HCT116 (cell line): ENCODE measurements at regions not wholly inside any gene's neighbourhood (a gene's known extent, or its start where the extent isn't known, plus 50 kb on each side); places are given as distances from the start of the nearest gene placed in this dataset.

Experiments
- ATAC-seq: fragments of 200-7000 bp; cut with Tn5 transposase; 2 replicates; pipeline ENCODE4 v1.9.1; 2020; ENCODE audit warnings: mild to moderate bottlenecking, moderate library complexity
- BruUV-seq: library from RNA; stranded (reverse); fragments of 400-500 nt; replicated peaks from 2 replicates; lab custom pipeline; 2021; lab: Mats Ljungman, UMichigan
- CTCF ChIA-PET: fragments of 300-600 bp; sonication (Branson Sonifier 250); formaldehyde crosslinking; loops from one replicate; lab custom pipeline; 2021; ENCODE audit warnings: antibody characterized with exemption; lab: Charles Lee
- POLR2A ChIA-PET: fragments of 300-600, 350-600 bp; sonication (Branson Sonifier 250); formaldehyde crosslinking; loops from one replicate; lab custom pipeline; 2021; ENCODE audit warnings: antibody characterized with exemption; lab: Charles Lee
- RAD21 ChIA-PET, 2 experiments: fragments of 300-600 bp; sonication (Branson Sonifier 250); formaldehyde crosslinking; loops; one replicate each; lab custom pipeline; 2023; ENCODE audit warnings: low total read pairs in 2 of 2; ENCODE audit not compliant: uncharacterized antibody in 2 of 2, unreplicated experiment in 2 of 2, low non-redundant PET in 1 of 2; lab: Charles Lee
- DNase-seq: peaks from one replicate; pipeline ENCODE4 v3.0.0-alpha.2; 2010; ENCODE audit warnings: low read depth, low spot score
- H2AFZ ChIP-seq: fragments of 200-600 bp; shearing (Covaris generic), sonication (generic); 2 replicates; pipeline ENCODE4 v1.6.1; 2017; ENCODE audit warnings: low read depth, mixed run types, mixed read lengths, antibody characterized with exemption, low read length; ENCODE audit not compliant: poor library complexity, severe bottlenecking
- H3K27ac ChIP-seq: 2 replicates; pipeline ENCODE4 v1.5.1; 2012; ENCODE audit warnings: low read depth, low read length
- H3K27me3 ChIP-seq: fragments of 200-600 bp; sonication (generic); 2 replicates; pipeline ENCODE4 v1.6.1; 2016; ENCODE audit warnings: mixed run types, low read length, mixed read lengths; ENCODE audit not compliant: insufficient read depth
- H3K36me3 ChIP-seq, 2 experiments: fragments of 200-500 bp in 1 of 2; fragments of 200-600 bp in 1 of 2; sonication (Bioruptor generic) in 1 of 2; sonication (generic) in 1 of 2; 2 replicates each; pipeline versions ENCODE4 v1.5.1 to v1.6.1; 2014 to 2016; ENCODE audit warnings: low read length in 2 of 2, inconsistent platforms in 1 of 2, mixed read lengths in 1 of 2, mixed run types in 1 of 2; ENCODE audit not compliant: insufficient read depth in 2 of 2, control insufficient read depth in 1 of 2
- H3K4me1 ChIP-seq, 2 experiments: fragments of 200-600 bp in 1 of 2; sonication (generic) in 1 of 2; 2 replicates each; pipeline versions ENCODE4 v1.5.1 to v1.6.1; 2012 to 2017; ENCODE audit warnings: low read length in 2 of 2, inconsistent platforms in 1 of 2, mild to moderate bottlenecking in 1 of 2, mixed read lengths in 1 of 2, mixed run types in 1 of 2, moderate library complexity in 1 of 2; ENCODE audit not compliant: insufficient read depth in 2 of 2, control insufficient read depth in 1 of 2
- H3K4me2 ChIP-seq: fragments of 200-600 bp; sonication (generic); 2 replicates; pipeline ENCODE4 v1.6.1; 2017; ENCODE audit warnings: mixed run types, low read length, mixed read lengths
- H3K4me3 ChIP-seq, 2 experiments: fragments of 200-600 bp in 1 of 2; sonication (generic) in 1 of 2; replicated peaks in 1 of 2; 2 replicates each; pipeline ENCODE4 v1.5.1; 2011 to 2016; ENCODE audit warnings: low read length in 2 of 2, control low read depth in 1 of 2, low read depth in 1 of 2, mild to moderate bottlenecking in 1 of 2, mixed read lengths in 1 of 2, mixed run types in 1 of 2
- H3K79me2 ChIP-seq: fragments of 200-600 bp; sonication (generic); 2 replicates; pipeline ENCODE4 v1.6.1; 2017; ENCODE audit warnings: mild to moderate bottlenecking, mixed run types, low read length, moderate library complexity, mixed read lengths; ENCODE audit not compliant: insufficient read depth
- H3K9ac ChIP-seq: fragments of 200-600 bp; sonication (generic); 2 replicates; pipeline ENCODE4 v1.6.1; 2016; ENCODE audit warnings: low read length, mixed read lengths
- H3K9me2 ChIP-seq: fragments of 200-600 bp; sonication (generic), shearing (Covaris generic); 2 replicates; pipeline ENCODE4 v1.6.1; 2017; ENCODE audit warnings: mixed run types, mild to moderate bottlenecking, moderate library complexity; ENCODE audit not compliant: insufficient read depth
- H3K9me3 ChIP-seq, 2 experiments: fragments of 200-500 bp in 1 of 2; fragments of 200-600 bp in 1 of 2; sonication (Bioruptor generic) in 1 of 2; sonication (generic) in 1 of 2; 2 replicates each; pipeline ENCODE4 v1.6.1; 2014 to 2017; ENCODE audit warnings: low read length in 2 of 2, mixed read lengths in 2 of 2, inconsistent platforms in 1 of 2, low read depth in 1 of 2, mild to moderate bottlenecking in 1 of 2, mixed run types in 1 of 2, moderate library complexity in 1 of 2; ENCODE audit not compliant: control insufficient read depth in 1 of 2, insufficient read depth in 1 of 2
- H4K20me1 ChIP-seq: fragments of 200-600 bp; sonication (generic), shearing (Covaris generic); 2 replicates; pipeline ENCODE4 v1.6.1; 2017; ENCODE audit warnings: mixed run types, mild to moderate bottlenecking, moderate library complexity; ENCODE audit not compliant: insufficient read depth
- CEBPB ChIP-seq: IDR thresholded peaks from 2 replicates; pipeline ENCODE4 v1.6.1; 2012; ENCODE audit warnings: low read depth
- EGR1 ChIP-seq: IDR thresholded peaks from 2 replicates; pipeline ENCODE4 v1.6.1; 2012; ENCODE audit warnings: low read depth
- ELF1 ChIP-seq: IDR thresholded peaks from 2 replicates; pipeline ENCODE4 v1.6.1; 2012; ENCODE audit warnings: low read depth, borderline replicate concordance
- EZH2 ChIP-seq: fragments of 200-600 bp; sonication (generic); IDR thresholded peaks from 2 replicates; pipeline ENCODE4 v1.6.1; 2017; ENCODE audit warnings: antibody characterized with exemption, mixed run types
- EZH2phosphoT487 ChIP-seq: fragments of 200-600 bp; IDR thresholded peaks from 2 replicates; pipeline ENCODE4 v1.6.1; 2018; ENCODE audit warnings: antibody characterized with exemption, borderline replicate concordance
- FOSL1 ChIP-seq: IDR thresholded peaks from 2 replicates; pipeline ENCODE4 v1.6.1; 2012; ENCODE audit warnings: low read depth
- JUND ChIP-seq: IDR thresholded peaks from 2 replicates; pipeline ENCODE4 v1.6.1; 2012
- POLR2A ChIP-seq: IDR thresholded peaks from 2 replicates; pipeline ENCODE4 v1.7.0; 2011; ENCODE audit warnings: borderline replicate concordance; ENCODE audit not compliant: insufficient read depth, insufficient read length; ENCODE audit errors: extremely low read depth
- POLR2AphosphoS5 ChIP-seq: IDR thresholded peaks from 2 replicates; pipeline ENCODE4 v1.6.1; 2011; ENCODE audit warnings: mild to moderate bottlenecking, low read depth, low read length, moderate library complexity
- RAD21 ChIP-seq: IDR thresholded peaks from 2 replicates; pipeline ENCODE4 v1.6.1; 2012; ENCODE audit warnings: low read depth, mild to moderate bottlenecking
- SIN3A ChIP-seq: IDR thresholded peaks from 2 replicates; pipeline ENCODE4 v1.6.1; 2012; ENCODE audit warnings: low read depth
- SP1 ChIP-seq: IDR thresholded peaks from 2 replicates; pipeline ENCODE4 v1.6.1; 2012; ENCODE audit warnings: low read depth
- SRF ChIP-seq: IDR thresholded peaks from 2 replicates; pipeline ENCODE4 v1.6.1; 2012; ENCODE audit warnings: low read depth
- YY1 ChIP-seq: IDR thresholded peaks from 2 replicates; pipeline ENCODE4 v1.6.1; 2011; ENCODE audit warnings: low read length, low read depth, moderate library complexity, mild to moderate bottlenecking; ENCODE audit not compliant: insufficient replicate concordance; ENCODE audit errors: extremely low read depth
- ZFX ChIP-seq: fragments of 450-650 bp; IDR thresholded peaks from 2 replicates; pipeline ENCODE4 v1.6.1; 2017
- ZNF274 ChIP-seq: fragments of 200-500 bp; sonication (Bioruptor generic); IDR thresholded peaks from 2 replicates; pipeline ENCODE4 v1.6.1; 2014; ENCODE audit warnings: mild to moderate bottlenecking, low read depth, low read length, inconsistent platforms
- intact Hi-C: fragments of 100-400 bp; cut with micrococcal nuclease; formaldehyde crosslinking; loops from 2 replicates; pipeline ENCODE4 v1.10.0; 2022
- TF ChIP-seq, protein P1 (sequence below): IDR thresholded peaks from 2 replicates; pipeline ENCODE4 v1.6.1; 2012
- TF ChIP-seq, protein P2 (sequence below): IDR thresholded peaks from 2 replicates; pipeline ENCODE4 v1.6.1; 2012
- TF ChIP-seq, protein P3 (sequence below), 3 experiments: fragments of 200-600 bp in 1 of 3; sonication (generic) in 1 of 3; IDR thresholded peaks in 2 of 3; conservative IDR thresholded peaks in 1 of 3; 2 replicates each; pipeline ENCODE4 v1.5.1; 2012 to 2017; ENCODE audit warnings: low read depth in 2 of 3, low read length in 2 of 3, antibody characterized with exemption in 1 of 3, borderline replicate concordance in 1 of 3, control low read depth in 1 of 3, mild to moderate bottlenecking in 1 of 3, mixed read lengths in 1 of 3, mixed run types in 1 of 3, moderate library complexity in 1 of 3; ENCODE audit not compliant: insufficient read depth in 1 of 3
- TF ChIP-seq, protein P4 (sequence below): IDR thresholded peaks from 2 replicates; pipeline ENCODE4 v1.6.1; 2011; ENCODE audit warnings: mild to moderate bottlenecking, low read length, moderate library complexity; ENCODE audit not compliant: insufficient replicate concordance; ENCODE audit errors: extremely low read depth

DNA sequence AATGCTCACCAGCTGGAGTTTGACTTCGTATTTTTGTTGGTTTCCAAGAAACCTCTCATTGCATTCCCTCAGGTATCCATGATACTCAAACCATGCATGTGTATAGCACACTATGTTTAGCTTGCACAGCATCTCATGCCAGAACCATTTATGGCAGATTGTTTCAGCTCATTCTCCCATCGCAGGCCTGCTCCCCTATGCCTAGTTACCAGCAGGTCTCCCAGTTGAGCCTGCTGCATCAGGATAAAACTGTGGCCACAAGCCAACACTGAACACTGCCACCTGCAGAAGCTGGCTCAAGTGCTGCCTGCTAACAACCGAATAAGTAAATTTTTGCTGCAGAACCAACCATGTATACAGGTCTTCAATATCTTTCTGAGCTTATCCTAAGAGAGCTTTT is 804.5 kb downstream of the NLGN4Y start:
- no TSS peak for BruUV-seq
- H4K20me1 ChIP-seq, result no peaks in the 10 kb centered on the region
- no peak overlapping the region for H2AFZ ChIP-seq
- H3K4me2 ChIP-seq, result no peak overlapping the region
- ChIA-PET RAD21 (no interaction called here), POLR2A (no interaction called here), CTCF (no interaction called here)
- no peak for DNase-seq
- TF ChIP-seq POLR2AphosphoS5 (no peak), ZNF274 (no peak), SP1 (no peak), FOSL1 (no peak), EGR1 (no peak), JUND (no peak), CEBPB (no peak), ELF1 (no peak), ZFX (no peak), EZH2 (no peak), EZH2phosphoT487 (no peak), SIN3A (no peak), SRF (no peak), POLR2A (no peak), YY1 (no peak), RAD21 (no peak)
- TF ChIP-seq, protein P1, sequence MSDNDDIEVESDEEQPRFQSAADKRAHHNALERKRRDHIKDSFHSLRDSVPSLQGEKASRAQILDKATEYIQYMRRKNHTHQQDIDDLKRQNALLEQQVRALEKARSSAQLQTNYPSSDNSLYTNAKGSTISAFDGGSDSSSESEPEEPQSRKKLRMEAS, result no peak
- TF ChIP-seq, protein P2, sequence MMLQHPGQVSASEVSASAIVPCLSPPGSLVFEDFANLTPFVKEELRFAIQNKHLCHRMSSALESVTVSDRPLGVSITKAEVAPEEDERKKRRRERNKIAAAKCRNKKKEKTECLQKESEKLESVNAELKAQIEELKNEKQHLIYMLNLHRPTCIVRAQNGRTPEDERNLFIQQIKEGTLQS, result no peak
- TF ChIP-seq, protein P3, sequence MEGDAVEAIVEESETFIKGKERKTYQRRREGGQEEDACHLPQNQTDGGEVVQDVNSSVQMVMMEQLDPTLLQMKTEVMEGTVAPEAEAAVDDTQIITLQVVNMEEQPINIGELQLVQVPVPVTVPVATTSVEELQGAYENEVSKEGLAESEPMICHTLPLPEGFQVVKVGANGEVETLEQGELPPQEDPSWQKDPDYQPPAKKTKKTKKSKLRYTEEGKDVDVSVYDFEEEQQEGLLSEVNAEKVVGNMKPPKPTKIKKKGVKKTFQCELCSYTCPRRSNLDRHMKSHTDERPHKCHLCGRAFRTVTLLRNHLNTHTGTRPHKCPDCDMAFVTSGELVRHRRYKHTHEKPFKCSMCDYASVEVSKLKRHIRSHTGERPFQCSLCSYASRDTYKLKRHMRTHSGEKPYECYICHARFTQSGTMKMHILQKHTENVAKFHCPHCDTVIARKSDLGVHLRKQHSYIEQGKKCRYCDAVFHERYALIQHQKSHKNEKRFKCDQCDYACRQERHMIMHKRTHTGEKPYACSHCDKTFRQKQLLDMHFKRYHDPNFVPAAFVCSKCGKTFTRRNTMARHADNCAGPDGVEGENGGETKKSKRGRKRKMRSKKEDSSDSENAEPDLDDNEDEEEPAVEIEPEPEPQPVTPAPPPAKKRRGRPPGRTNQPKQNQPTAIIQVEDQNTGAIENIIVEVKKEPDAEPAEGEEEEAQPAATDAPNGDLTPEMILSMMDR (IDR thresholded peaks at IDR 0.05 in 2 of 3, conservative IDR thresholded peaks at IDR 0.05 in 1 of 3; ENCODE audit: borderline replicate concordance in 1 of 3, insufficient read depth in 1 of 3, low read depth in 2 of 3, low read length in 2 of 3), result no peak
- TF ChIP-seq, protein P4, sequence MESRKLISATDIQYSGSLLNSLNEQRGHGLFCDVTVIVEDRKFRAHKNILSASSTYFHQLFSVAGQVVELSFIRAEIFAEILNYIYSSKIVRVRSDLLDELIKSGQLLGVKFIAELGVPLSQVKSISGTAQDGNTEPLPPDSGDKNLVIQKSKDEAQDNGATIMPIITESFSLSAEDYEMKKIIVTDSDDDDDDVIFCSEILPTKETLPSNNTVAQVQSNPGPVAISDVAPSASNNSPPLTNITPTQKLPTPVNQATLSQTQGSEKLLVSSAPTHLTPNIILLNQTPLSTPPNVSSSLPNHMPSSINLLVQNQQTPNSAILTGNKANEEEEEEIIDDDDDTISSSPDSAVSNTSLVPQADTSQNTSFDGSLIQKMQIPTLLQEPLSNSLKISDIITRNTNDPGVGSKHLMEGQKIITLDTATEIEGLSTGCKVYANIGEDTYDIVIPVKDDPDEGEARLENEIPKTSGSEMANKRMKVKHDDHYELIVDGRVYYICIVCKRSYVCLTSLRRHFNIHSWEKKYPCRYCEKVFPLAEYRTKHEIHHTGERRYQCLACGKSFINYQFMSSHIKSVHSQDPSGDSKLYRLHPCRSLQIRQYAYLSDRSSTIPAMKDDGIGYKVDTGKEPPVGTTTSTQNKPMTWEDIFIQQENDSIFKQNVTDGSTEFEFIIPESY, result no peak
- H3K4me1 ChIP-seq, result no peaks in the 10 kb centered on the region
- H3K27me3 ChIP-seq, result no peaks in the 10 kb centered on the region
- H3K79me2 ChIP-seq, result no peaks in the 10 kb centered on the region
- no peaks in the 10 kb centered on the region for H3K36me3 ChIP-seq
- no peaks in the 10 kb centered on the region for H3K9me3 ChIP-seq
- no peak overlapping the region for H3K27ac ChIP-seq
- H3K9ac ChIP-seq, result no peak overlapping the region
- intact Hi-C loops, result no loop called here
- ATAC-seq, result no peak
- no peaks in the 10 kb centered on the region for H3K9me2 ChIP-seq
- H3K4me3 ChIP-seq, result no peak overlapping the region
